ENCODE measurements at regions not wholly inside any gene's neighbourhood (a gene's known extent, or its start where the extent isn't known, plus 50 kb on each side); places are given as distances from the start of the nearest gene placed in this dataset.

DNA sequence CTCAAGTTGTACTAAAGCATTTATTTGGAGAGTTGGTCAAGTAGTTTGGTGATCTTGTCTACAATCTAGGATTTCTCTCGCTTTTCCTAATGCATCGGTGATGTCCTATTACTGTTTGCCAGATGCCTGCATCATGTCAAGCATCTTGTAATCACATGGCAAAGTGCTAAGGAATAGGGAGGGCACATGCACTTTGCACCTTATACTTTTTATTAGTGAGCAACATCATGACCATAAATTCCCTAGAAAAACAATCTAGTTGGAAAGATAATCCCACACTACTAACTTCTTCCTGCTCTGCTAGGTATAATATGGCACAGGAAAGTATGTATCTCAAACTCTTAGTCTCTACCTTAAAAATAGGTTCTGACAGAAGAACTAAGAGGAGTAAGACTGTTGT is 894.3 kb upstream of the SLITRK1 start:
- TF ChIP-seq FOSL1 (IDR thresholded peaks at IDR 0.05; ENCODE audit: low read depth) (no peak), EZH2phosphoT487 (IDR thresholded peaks at IDR 0.05; ENCODE audit: borderline replicate concordance) (no peak), POLR2A (IDR thresholded peaks at IDR 0.05; ENCODE audit: borderline replicate concordance, extremely low read depth, insufficient read depth, insufficient read length) (no peak), EZH2 (IDR thresholded peaks at IDR 0.05) (no peak), ELF1 (IDR thresholded peaks at IDR 0.05; ENCODE audit: borderline replicate concordance, low read depth) (no peak), POLR2AphosphoS5 (IDR thresholded peaks at IDR 0.05; ENCODE audit: low read depth, low read length) (no peak), SP1 (IDR thresholded peaks at IDR 0.05; ENCODE audit: low read depth) (no peak), ZFX (IDR thresholded peaks at IDR 0.05) (no peak), SIN3A (IDR thresholded peaks at IDR 0.05; ENCODE audit: low read depth) (no peak), ZNF274 (IDR thresholded peaks at IDR 0.05; ENCODE audit: low read depth, low read length) (no peak)
- TF ChIP-seq, protein P1, sequence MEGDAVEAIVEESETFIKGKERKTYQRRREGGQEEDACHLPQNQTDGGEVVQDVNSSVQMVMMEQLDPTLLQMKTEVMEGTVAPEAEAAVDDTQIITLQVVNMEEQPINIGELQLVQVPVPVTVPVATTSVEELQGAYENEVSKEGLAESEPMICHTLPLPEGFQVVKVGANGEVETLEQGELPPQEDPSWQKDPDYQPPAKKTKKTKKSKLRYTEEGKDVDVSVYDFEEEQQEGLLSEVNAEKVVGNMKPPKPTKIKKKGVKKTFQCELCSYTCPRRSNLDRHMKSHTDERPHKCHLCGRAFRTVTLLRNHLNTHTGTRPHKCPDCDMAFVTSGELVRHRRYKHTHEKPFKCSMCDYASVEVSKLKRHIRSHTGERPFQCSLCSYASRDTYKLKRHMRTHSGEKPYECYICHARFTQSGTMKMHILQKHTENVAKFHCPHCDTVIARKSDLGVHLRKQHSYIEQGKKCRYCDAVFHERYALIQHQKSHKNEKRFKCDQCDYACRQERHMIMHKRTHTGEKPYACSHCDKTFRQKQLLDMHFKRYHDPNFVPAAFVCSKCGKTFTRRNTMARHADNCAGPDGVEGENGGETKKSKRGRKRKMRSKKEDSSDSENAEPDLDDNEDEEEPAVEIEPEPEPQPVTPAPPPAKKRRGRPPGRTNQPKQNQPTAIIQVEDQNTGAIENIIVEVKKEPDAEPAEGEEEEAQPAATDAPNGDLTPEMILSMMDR (IDR thresholded peaks at IDR 0.05 in 2 of 3, conservative IDR thresholded peaks at IDR 0.05 in 1 of 3; ENCODE audit: borderline replicate concordance in 1 of 3, insufficient read depth in 1 of 3, low read depth in 2 of 3, low read length in 2 of 3), result no peak
- TF ChIP-seq, protein P2, sequence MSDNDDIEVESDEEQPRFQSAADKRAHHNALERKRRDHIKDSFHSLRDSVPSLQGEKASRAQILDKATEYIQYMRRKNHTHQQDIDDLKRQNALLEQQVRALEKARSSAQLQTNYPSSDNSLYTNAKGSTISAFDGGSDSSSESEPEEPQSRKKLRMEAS (IDR thresholded peaks at IDR 0.05), result no peak
- TF ChIP-seq, protein P3, sequence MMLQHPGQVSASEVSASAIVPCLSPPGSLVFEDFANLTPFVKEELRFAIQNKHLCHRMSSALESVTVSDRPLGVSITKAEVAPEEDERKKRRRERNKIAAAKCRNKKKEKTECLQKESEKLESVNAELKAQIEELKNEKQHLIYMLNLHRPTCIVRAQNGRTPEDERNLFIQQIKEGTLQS (IDR thresholded peaks at IDR 0.05), result no peak
- TF ChIP-seq, protein P4, sequence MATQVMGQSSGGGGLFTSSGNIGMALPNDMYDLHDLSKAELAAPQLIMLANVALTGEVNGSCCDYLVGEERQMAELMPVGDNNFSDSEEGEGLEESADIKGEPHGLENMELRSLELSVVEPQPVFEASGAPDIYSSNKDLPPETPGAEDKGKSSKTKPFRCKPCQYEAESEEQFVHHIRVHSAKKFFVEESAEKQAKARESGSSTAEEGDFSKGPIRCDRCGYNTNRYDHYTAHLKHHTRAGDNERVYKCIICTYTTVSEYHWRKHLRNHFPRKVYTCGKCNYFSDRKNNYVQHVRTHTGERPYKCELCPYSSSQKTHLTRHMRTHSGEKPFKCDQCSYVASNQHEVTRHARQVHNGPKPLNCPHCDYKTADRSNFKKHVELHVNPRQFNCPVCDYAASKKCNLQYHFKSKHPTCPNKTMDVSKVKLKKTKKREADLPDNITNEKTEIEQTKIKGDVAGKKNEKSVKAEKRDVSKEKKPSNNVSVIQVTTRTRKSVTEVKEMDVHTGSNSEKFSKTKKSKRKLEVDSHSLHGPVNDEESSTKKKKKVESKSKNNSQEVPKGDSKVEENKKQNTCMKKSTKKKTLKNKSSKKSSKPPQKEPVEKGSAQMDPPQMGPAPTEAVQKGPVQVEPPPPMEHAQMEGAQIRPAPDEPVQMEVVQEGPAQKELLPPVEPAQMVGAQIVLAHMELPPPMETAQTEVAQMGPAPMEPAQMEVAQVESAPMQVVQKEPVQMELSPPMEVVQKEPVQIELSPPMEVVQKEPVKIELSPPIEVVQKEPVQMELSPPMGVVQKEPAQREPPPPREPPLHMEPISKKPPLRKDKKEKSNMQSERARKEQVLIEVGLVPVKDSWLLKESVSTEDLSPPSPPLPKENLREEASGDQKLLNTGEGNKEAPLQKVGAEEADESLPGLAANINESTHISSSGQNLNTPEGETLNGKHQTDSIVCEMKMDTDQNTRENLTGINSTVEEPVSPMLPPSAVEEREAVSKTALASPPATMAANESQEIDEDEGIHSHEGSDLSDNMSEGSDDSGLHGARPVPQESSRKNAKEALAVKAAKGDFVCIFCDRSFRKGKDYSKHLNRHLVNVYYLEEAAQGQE (IDR thresholded peaks at IDR 0.05; ENCODE audit: low read depth), result no peak

All from HCT116 (cell line).